VCaP (cell line): ENCODE measurements at regions not wholly inside any gene's neighbourhood (a gene's known extent, or its start where the extent isn't known, plus 50 kb on each side); places are given as distances from the start of the nearest gene placed in this dataset.
A peak's percentile ranks its signal among the peaks of the same experiment; 100 is the strongest.

Source experiments
- H3K27ac ChIP-seq: fragments of 450-650 bp; 2 replicates; pipeline ENCODE4 v1.5.1; 2017
- CTCF ChIP-seq: fragments of 450-650 bp; conservative IDR thresholded peaks from 2 replicates; pipeline ENCODE4 v1.5.1; 2017; ENCODE audit warnings: mild to moderate bottlenecking, moderate library complexity

- TF ChIP-seq CTCF, result no peak
- no peak overlapping the region for H3K27ac ChIP-seq
Measured at GRCh38 chr7:152537639-152538038, 101.8 kb upstream of the KMT2C start.

- no peak overlapping the region for H3K27ac ChIP-seq
- no peak for TF ChIP-seq CTCF
Measured at GRCh38 chr7:152528612-152529011, 92.8 kb upstream of the KMT2C start.

GRCh38 chr7:152527610-152528032 lies 91.8 kb upstream of the KMT2C start:
- TF ChIP-seq CTCF, result no peak
- no peak overlapping the region for H3K27ac ChIP-seq

GRCh38 chr7:152523916-152524315 lies 88.1 kb upstream of the KMT2C start:
- H3K27ac ChIP-seq, result no peak overlapping the region
- no peak for TF ChIP-seq CTCF

- no peak for TF ChIP-seq CTCF
Measured at GRCh38 chr7:152522571-152523067, 86.8 kb upstream of the KMT2C start.

GRCh38 chr7:152521420-152522337 lies 85.9 kb upstream of the KMT2C start:
- TF ChIP-seq CTCF, result no peak
- H3K27ac ChIP-seq, result peak overlapping the region; percentile 25

More at GRCh38 chr7:152522571-152523067, 86.8 kb upstream of the KMT2C start:
- peak overlapping the region; percentile 25 for H3K27ac ChIP-seq

GRCh38 chr7:152520861-152521302 lies 85.1 kb upstream of the KMT2C start:
- TF ChIP-seq CTCF, result no peak
- H3K27ac ChIP-seq, result no peak overlapping the region
